ENCODE measurements at regions not wholly inside any gene's neighbourhood (a gene's known extent, or its start where the extent isn't known, plus 50 kb on each side); places are given as distances from the start of the nearest gene placed in this dataset.

DNA sequence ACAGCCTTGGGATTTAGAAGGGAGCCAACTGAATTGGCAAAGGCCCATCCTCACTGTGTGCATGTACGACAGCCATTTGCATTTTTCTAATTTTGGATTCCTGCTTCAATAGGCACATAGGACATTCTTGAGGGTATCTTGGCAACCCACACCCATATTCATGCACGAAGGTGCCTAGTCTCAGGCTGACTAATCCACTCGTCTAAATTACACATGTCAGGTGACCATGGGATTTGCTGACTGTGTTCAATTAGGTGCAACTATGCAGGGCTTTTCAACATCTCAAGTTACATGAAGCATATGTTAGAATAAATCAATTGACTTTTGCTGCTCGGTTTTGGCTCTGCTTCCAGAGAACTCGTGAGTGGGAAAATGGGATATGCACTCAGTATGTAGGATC lies 249.7 kb downstream of the SP3 start:
- TF ChIP-seq, protein P1, sequence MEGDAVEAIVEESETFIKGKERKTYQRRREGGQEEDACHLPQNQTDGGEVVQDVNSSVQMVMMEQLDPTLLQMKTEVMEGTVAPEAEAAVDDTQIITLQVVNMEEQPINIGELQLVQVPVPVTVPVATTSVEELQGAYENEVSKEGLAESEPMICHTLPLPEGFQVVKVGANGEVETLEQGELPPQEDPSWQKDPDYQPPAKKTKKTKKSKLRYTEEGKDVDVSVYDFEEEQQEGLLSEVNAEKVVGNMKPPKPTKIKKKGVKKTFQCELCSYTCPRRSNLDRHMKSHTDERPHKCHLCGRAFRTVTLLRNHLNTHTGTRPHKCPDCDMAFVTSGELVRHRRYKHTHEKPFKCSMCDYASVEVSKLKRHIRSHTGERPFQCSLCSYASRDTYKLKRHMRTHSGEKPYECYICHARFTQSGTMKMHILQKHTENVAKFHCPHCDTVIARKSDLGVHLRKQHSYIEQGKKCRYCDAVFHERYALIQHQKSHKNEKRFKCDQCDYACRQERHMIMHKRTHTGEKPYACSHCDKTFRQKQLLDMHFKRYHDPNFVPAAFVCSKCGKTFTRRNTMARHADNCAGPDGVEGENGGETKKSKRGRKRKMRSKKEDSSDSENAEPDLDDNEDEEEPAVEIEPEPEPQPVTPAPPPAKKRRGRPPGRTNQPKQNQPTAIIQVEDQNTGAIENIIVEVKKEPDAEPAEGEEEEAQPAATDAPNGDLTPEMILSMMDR (conservative IDR thresholded peaks at IDR 0.05; ENCODE audit: low read depth, low read length) = no peak
- no peak for TF ChIP-seq EZH2 (IDR thresholded peaks at IDR 0.05; ENCODE audit: borderline replicate concordance, low read depth, low read length, poor library complexity, severe bottlenecking)

Data from A673 (cell line).